Endothelial cell (in vitro differentiated cells): ENCODE measurements at regions not wholly inside any gene's neighbourhood (a gene's known extent, or its start where the extent isn't known, plus 50 kb on each side); places are given as distances from the start of the nearest gene placed in this dataset.

Source experiments
- DNase-seq: peaks from one replicate; pipeline ENCODE4 v3.0.0; 2021; ENCODE audit warnings: low spot score
- H3K27ac Mint-ChIP-seq: one replicate; pipeline ENCODE4 v1.8.0; 2021; ENCODE audit warnings: mixed read lengths, inconsistent platforms; ENCODE audit not compliant: unreplicated experiment
- H3K27me3 Mint-ChIP-seq: one replicate; pipeline ENCODE4 v1.8.0; 2021; ENCODE audit warnings: mild to moderate bottlenecking, moderate library complexity, mixed read lengths, inconsistent platforms; ENCODE audit not compliant: unreplicated experiment
- H3K36me3 Mint-ChIP-seq: one replicate; pipeline ENCODE4 v1.8.0; 2021; ENCODE audit warnings: mild to moderate bottlenecking, low read depth, mixed read lengths, inconsistent platforms; ENCODE audit not compliant: unreplicated experiment
- H3K4me1 Mint-ChIP-seq: one replicate; pipeline ENCODE4 v1.8.0; 2021; ENCODE audit warnings: mild to moderate bottlenecking, mixed read lengths, inconsistent platforms; ENCODE audit not compliant: unreplicated experiment
- H3K4me3 Mint-ChIP-seq: one replicate; pipeline ENCODE4 v1.8.0; 2021; ENCODE audit warnings: mild to moderate bottlenecking, mixed read lengths, inconsistent platforms; ENCODE audit not compliant: unreplicated experiment
- H3K9me3 Mint-ChIP-seq: one replicate; pipeline ENCODE4 v1.8.0; 2021; ENCODE audit warnings: mixed read lengths, inconsistent platforms; ENCODE audit not compliant: unreplicated experiment
- TF ChIP-seq, protein P1 (sequence below): fragments of 200-600 bp; sonication (generic); IDR thresholded peaks from one replicate; pipeline ENCODE4 v1.5.0; 2021; ENCODE audit warnings: antibody characterized with exemption; ENCODE audit not compliant: unreplicated experiment

DNA sequence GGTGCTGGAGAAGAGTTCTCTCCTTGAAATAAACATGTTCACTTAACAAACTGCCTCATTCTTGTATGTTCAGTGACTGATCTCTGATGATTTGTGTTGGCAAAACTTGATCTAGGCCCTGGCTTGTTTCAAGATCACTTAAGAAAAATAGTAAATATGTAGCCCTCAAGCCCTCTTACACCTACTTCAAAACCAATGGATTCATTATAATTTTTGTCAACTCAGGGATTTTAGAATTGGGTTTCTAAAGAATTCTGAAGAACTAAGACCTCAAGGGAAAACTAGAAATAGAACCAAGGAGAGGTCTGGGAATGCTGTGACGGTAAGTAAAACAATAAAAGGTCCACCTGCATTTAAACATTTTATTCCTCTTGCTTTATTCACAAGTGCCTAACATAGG is 1731.6 kb upstream of the CELF4 start:
- Mint-ChIP-seq H3K27ac (no peak overlapping the region), H3K4me3 (no peak overlapping the region), H3K9me3 (no peaks in the 10 kb centered on the region), H3K4me1 (no peaks in the 10 kb centered on the region), H3K36me3 (no peaks in the 10 kb centered on the region), H3K27me3 (no peaks in the 10 kb centered on the region)
- TF ChIP-seq, protein P1, sequence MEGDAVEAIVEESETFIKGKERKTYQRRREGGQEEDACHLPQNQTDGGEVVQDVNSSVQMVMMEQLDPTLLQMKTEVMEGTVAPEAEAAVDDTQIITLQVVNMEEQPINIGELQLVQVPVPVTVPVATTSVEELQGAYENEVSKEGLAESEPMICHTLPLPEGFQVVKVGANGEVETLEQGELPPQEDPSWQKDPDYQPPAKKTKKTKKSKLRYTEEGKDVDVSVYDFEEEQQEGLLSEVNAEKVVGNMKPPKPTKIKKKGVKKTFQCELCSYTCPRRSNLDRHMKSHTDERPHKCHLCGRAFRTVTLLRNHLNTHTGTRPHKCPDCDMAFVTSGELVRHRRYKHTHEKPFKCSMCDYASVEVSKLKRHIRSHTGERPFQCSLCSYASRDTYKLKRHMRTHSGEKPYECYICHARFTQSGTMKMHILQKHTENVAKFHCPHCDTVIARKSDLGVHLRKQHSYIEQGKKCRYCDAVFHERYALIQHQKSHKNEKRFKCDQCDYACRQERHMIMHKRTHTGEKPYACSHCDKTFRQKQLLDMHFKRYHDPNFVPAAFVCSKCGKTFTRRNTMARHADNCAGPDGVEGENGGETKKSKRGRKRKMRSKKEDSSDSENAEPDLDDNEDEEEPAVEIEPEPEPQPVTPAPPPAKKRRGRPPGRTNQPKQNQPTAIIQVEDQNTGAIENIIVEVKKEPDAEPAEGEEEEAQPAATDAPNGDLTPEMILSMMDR = no peak
- DNase-seq = no peak

DNA sequence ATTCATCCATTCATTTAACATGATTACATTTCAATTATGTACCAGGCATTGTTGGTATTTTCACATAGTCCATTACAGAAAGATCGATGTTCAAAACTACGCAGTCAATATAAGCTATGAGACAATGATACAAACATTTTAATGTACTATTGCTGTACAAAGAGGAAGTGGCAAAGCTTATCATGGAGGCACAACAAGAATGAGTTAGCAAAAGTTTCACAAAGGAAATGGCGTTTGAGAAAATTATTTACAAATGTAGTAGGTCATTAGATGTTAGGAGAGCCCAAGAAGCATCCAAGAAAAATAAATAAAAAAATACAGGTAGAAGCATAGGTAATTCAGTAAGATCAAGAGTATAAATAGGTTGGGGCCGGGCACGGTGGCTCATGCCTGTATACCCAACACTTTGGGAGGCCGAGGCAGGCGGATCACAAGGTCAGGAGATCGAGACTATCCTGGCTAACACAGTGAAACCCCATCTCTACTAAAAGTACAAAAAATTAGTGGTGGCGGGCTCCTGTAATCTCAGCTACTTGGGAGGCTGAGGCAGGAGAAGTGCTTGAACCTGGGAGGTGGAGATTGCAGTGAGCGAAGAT is 1730.8 kb upstream of the CELF4 start:
- Mint-ChIP-seq H3K36me3 (no peaks in the 10 kb centered on the region), H3K4me3 (no peak overlapping the region), H3K27ac (no peak overlapping the region), H3K9me3 (no peaks in the 10 kb centered on the region), H3K27me3 (no peaks in the 10 kb centered on the region), H3K4me1 (no peaks in the 10 kb centered on the region)
- TF ChIP-seq, protein P1 = no peak
- DNase-seq = no peak

DNA sequence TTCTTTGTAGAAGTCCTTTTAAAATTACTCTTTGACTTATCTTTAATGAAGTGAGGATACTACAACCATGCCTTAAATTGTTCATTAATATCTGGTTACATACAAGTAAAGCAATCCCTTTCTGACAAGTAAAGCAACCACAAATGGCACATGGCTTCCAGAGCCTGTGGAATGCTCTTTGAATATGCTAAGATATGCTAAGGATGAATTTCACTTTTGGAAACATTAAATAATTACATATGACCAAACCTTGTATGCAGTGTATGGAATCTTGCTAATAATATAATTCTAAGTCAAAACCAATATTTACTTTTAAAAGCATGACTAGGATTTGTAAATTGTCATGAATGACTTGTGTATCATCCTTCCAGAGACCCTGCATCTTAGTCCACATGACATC is 1711.2 kb upstream of the CELF4 start:
- Mint-ChIP-seq H3K27me3 (no peaks in the 10 kb centered on the region), H3K27ac (no peak overlapping the region), H3K36me3 (no peaks in the 10 kb centered on the region), H3K4me3 (no peak overlapping the region), H3K9me3 (no peaks in the 10 kb centered on the region), H3K4me1 (no peaks in the 10 kb centered on the region)
- TF ChIP-seq, protein P1 = no peak
- no peak for DNase-seq

DNA sequence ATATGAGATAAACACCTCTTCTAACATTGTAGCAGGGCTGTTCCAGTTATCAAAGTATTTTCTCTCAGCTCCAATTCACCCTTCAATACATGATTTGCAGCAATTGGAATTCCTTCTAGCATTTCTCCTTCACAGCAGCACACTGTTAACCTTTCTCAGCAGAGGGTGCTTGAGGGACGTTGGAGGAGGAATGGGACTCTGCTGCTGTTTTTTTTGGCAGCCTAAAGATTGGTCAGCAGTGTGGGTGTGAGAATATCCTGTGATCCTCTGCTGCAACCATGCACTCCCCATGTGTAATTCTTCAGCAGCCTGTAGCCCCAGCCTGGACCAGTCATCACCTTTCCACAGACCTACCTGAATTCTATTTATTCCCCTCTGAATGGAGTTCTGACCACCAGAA is 1708.9 kb upstream of the CELF4 start:
- Mint-ChIP-seq H3K9me3 (no peaks in the 10 kb centered on the region), H3K36me3 (no peaks in the 10 kb centered on the region), H3K27ac (no peak overlapping the region), H3K27me3 (no peaks in the 10 kb centered on the region), H3K4me1 (no peaks in the 10 kb centered on the region), H3K4me3 (no peak overlapping the region)
- TF ChIP-seq, protein P1 = no peak
- DNase-seq = no peak

DNA sequence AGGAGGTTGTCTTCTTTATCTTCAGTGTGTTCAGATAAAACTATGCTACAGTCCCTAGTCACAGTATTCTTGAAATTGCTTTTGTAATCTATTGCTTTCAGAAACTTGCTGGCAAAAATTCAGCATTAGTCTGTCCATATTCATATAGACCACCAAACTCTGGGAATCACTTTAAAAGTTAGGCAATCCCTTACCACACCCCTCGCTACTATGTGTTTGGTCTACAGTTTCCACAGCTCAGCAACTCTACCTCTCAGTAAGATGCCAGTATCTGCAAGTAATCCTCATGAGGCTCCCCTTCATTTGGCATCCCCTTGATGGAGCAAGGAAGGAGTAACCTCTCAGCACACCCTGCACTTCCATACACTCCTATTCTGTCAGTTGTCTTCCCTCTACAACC is 1706.6 kb upstream of the CELF4 start:
- Mint-ChIP-seq H3K27me3 (no peaks in the 10 kb centered on the region), H3K4me3 (no peak overlapping the region), H3K36me3 (no peaks in the 10 kb centered on the region), H3K4me1 (no peaks in the 10 kb centered on the region), H3K27ac (no peak overlapping the region), H3K9me3 (no peaks in the 10 kb centered on the region)
- TF ChIP-seq, protein P1 = no peak
- DNase-seq = no peak
